GM12874 (cell line): ENCODE measurements at regions not wholly inside any gene's neighbourhood (a gene's known extent, or its start where the extent isn't known, plus 50 kb on each side); places are given as distances from the start of the nearest gene placed in this dataset.

Experiments
- CTCF ChIP-seq: IDR thresholded peaks from 2 replicates; pipeline ENCODE4 v1.5.1; 2011; ENCODE audit warnings: low read depth, mild to moderate bottlenecking, control low read depth, low read length, moderate library complexity; ENCODE audit not compliant: insufficient read depth

- no peak for TF ChIP-seq CTCF
These were observed 776.0 kb downstream of the TBC1D32 start for GRCh38 chr6:120558294-120558693.

DNA sequence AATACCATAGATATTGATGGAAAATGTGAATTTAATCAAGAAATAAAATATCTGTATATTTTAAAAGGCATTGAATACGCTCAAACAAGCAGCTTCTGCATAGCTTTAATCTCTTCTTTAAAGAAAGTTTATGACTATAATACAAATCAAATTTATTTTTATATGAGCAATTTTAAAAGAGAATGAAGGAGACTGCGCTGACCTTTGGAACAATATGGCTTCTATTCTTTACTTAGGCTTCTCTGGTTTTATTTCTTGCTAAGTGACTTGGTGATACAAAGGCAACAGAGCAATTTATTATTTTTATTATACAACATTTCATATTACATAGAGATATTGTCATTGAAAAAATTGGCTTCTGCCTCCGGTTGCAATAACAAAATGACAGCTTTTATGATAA is 776.7 kb downstream of the TBC1D32 start:
- TF ChIP-seq CTCF = no peak

GRCh38 chr6:120556491-120556890 is 777.8 kb downstream of the TBC1D32 start:
- no peak for TF ChIP-seq CTCF

- no peak for TF ChIP-seq CTCF
These were observed 780.9 kb downstream of the TBC1D32 start for GRCh38 chr6:120553353-120553752.

- no peak for TF ChIP-seq CTCF
These were observed 788.9 kb downstream of the TBC1D32 start for GRCh38 chr6:120545353-120545752.

GRCh38 chr6:120534954-120535353 is 799.3 kb downstream of the TBC1D32 start:
- TF ChIP-seq CTCF = no peak

GRCh38 chr6:120526576-120526975 is 807.7 kb downstream of the TBC1D32 start:
- no peak for TF ChIP-seq CTCF

DNA sequence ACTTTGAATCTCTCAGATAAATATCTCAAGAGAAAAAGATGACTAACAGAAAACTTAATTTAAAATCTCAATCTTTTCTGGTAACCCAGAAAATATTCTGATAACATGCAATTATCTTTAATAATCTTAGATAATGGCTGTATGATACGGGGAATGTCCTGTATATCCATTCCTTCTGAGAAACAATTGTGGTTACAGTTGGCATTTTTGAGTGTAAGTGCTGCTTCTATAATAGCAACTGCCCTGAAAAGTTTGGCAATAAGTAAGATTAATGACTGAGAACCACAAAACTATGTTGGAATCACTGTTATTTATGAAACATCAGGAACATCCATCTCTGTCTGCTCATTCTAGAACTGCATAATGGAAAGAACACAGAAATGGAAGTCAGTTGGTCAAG is 819.7 kb downstream of the TBC1D32 start:
- TF ChIP-seq CTCF = no peak
